ENCODE measurements at regions not wholly inside any gene's neighbourhood (a gene's known extent, or its start where the extent isn't known, plus 50 kb on each side); places are given as distances from the start of the nearest gene placed in this dataset.

DNA sequence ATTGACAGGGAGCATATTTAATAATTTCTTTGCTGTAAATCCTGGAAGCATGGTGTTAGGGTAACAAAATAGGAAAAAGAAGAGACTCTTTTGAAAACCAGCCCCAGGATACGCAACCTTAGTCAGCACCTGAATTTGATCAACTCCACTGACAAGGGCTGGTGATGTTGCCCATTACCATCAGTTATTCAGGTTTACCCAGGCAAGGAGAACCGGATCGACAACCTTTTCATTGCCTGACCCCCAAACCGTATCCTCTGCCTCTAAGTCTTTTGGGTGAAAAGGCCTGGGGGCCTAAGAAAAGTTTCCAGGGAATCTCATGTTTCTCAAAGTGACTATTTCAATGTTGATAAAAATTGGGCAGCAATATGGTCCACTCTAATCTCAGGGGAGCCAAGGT lies 313.3 kb downstream of the KBTBD8 start:
- no peak for TF ChIP-seq POLR2A (IDR thresholded peaks at IDR 0.05; ENCODE audit: low read depth, low read length)
- DNase-seq (ENCODE audit: insufficient read length, low spot score): no peak
- FAIRE-seq: no peak

DNA sequence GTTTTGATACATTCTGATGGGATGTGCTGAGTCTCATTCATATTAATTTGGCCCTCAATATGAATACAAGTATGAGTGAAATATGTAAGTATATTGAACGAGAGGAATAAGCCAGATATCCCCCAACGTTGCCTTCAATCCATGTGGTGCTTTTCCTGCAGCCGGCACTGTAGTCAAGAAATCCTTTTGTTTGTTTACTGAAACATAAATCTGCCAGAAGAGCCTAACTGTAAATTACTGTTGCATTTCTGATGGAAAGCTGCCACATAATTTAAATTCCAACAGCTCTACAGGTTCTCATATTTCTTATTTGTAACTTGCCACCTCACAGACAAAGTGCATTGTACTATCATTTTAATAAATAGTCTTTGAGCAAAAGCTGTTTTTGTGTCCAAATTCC lies 314.0 kb downstream of the KBTBD8 start:
- no peak for DNase-seq (ENCODE audit: insufficient read length, low spot score)
- TF ChIP-seq POLR2A (IDR thresholded peaks at IDR 0.05; ENCODE audit: low read depth, low read length): no peak
- FAIRE-seq: no peak

DNA sequence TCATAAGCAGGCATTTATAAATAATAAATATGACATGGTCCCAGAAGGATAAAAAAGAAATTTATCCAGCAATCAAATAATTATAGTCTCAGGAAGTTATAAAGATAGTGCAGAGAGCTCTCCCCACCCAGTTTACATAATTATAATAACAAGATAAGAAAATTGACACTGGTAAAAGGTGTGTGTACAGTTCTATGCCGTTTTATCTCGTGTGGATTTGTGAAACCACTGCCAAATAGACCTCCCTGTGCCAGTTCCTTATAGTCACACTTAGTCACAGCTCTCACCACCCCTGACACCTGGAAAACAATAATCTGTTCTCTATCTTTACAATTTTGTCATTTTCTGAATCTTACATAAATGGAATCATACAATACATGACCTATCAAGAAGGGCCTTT lies 320.1 kb downstream of the KBTBD8 start:
- DNase-seq (ENCODE audit: insufficient read length, low spot score) (no peak), FAIRE-seq (no peak)
- no peak for TF ChIP-seq POLR2A (IDR thresholded peaks at IDR 0.05; ENCODE audit: low read depth, low read length)

DNA sequence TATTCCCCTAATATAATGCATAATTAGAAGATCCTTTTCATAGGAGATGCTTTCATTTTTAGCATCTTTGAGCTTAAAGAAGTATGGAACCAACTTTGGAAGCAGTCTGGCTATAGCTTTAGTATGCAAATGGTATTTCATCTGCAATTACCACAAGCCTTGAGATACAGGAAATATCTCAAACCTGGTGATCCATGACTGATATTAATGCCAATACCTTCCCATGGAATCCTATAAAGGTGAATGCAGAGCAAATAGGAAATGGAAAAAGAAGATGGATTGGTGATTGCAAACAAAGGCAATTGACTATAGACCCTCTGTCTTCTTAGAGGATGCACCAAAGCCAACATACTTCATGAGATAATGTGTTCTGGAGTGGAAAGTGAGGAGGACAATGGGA lies 326.4 kb downstream of the KBTBD8 start:
- TF ChIP-seq POLR2A (IDR thresholded peaks at IDR 0.05; ENCODE audit: low read depth, low read length): no peak
- DNase-seq (ENCODE audit: insufficient read length, low spot score) (no peak), FAIRE-seq (no peak)

Measured in H54 (cell line).